ENCODE measurements at regions not wholly inside any gene's neighbourhood (a gene's known extent, or its start where the extent isn't known, plus 50 kb on each side); places are given as distances from the start of the nearest gene placed in this dataset.
A peak's percentile ranks its signal among the peaks of the same experiment; 100 is the strongest.

GRCh38 chr21:43316156-43316845 is 110.6 kb downstream of the SIK1 start:
- DNase-seq = no peak

DNA sequence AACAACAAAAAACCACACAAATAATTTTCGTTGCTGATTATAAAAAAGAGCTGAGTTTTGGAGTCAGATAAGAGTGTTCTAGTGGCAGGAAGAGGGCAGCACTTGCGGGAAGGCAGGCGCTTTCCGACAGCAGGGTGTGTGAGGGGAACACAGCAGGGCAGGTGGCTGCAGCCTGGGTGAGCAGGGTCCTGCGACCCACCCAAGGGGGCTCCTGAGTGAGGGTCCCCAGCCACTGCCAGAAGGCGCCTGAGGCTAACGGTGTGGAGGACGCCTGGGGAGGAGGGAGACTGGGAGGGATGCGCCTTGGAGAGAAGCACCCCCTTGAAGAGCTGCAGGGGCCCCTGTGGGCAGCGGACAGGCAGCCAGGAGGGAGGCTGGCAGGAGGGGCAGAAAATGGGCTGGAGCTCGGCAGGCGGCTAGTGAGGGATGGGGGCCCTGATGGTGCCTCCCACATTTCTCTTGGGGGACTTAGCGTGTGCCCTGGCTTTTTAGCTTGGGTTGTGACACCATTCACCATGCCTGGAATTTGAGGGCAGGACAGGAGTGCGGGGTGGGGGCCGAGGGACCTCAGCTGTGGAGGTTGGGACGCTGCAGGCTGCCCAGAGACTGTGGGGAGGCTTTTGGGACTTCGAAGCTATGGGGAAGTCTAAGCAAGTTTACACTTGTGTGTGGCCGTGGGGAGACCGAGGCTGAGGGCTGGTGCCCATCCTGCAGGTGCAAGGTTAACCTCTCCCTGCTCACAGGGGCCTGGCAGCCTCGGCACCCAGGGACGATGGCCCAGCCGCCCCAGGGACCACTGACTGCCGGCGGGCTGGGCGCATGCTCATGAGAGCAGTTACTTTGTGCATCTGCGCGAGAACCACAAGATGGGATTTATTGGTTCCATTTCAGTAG is 111.4 kb downstream of the SIK1 start:
- no peak for DNase-seq

DNA sequence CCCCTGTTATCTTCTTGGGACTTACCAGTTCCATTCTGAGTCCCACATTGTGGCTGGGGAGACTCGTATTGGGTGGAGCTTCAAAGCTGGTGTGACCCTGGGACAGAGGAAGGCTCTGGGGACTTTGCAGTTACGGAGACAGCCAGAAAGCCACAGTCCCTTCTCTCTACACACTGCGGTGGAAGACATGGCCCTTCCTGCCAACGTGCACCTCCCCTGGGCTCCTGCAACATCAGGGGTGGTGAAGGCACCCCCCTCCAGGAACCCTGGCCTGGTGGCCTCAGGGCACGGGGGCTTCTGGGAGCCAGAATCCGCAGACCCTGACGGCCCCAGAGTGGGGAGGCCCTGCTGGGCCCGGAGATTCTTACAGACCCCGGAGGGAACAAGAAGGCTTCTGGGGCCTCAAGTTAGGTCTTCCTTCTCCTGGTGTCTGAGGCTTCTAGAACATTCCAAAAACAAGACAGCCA is 113.0 kb downstream of the SIK1 start:
- no peak for DNase-seq

DNA sequence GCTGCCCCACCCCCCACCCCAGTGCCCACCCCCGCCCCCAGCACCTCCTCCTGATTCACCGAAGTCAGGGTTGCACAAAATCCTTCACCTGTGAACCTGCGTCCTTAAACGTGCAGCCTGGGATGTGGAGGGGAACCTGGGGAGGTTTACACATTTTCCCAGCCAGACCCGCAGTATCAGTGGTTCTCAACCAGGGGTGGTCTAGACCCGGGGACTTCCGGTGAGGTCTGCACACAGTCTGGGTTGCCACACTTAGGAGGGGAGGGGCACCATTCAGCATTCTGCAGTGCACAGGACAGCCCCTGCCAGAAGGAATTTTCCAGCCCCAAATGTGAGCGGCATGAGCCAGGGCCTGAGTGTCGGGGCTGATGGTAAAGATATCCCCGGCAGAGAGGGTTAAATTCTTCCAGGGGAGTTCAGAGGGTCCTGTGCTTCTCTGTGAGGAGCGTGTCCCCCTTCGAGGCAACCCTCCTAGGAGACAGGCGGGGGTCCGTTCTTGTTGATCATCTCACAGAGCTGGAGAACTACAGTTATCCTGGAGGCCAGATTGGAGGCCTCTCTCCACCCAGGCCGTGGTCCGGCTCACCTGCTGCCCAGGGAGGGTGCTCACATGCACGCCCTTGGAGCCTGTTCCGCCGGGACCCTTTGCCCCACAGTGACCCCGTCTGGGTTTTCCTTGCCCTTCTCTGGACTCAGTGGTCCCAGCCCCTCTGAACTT is 113.6 kb downstream of the SIK1 start:
- DNase-seq = no peak

GRCh38 chr21:43312751-43313169 is 114.2 kb downstream of the SIK1 start:
- DNase-seq = no peak

GRCh38 chr21:43312011-43312410 is 114.9 kb downstream of the SIK1 start:
- no peak for DNase-seq

DNA sequence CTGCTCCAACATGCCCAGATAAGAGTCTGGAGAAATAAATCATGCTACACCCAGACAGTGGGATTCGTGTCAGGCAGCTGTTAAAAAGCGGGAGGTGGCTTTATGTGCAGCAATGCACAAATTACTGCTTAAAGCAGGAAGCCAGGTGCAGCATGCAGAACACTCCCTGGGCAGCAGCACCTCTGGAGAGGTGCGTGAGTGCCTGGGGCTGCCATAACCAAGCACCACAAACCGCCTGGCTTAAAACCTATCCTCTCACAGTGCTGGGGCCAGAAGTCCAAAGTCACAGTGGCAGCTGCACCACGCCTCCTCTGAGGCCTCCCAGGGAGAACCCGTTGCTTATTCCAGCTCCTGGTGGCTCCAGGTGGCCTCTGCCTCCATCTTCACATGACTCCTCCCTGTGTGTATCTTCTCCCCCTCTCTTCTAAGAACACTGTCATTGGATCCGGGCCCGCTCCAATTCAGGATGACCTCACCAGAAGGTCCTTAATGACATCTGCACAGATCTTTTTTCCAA is 115.6 kb downstream of the SIK1 start:
- peak; percentile 57 for DNase-seq

DNA sequence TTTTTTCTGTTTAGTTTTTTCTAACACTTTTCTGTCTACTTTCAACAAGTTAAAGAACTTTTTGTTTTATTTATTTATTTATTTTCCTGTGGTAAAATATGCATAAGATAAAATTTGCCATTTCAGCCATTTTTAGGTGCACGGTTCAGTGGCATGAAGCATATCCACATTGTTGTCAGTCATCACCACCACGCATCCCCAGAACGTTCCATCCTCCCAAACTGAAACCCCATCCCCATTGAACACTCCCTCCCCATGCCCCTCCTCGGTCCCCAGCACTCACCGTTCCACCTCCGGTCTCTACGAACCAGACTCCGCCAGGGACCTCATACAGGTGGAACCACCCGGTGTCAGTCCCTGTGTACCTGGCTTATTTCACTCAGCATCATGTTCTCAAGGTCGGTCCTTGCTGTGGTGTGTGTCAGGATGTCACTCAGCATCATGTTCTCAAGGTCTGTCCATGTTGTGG is 118.1 kb downstream of the SIK1 start:
- no peak for DNase-seq

DNA sequence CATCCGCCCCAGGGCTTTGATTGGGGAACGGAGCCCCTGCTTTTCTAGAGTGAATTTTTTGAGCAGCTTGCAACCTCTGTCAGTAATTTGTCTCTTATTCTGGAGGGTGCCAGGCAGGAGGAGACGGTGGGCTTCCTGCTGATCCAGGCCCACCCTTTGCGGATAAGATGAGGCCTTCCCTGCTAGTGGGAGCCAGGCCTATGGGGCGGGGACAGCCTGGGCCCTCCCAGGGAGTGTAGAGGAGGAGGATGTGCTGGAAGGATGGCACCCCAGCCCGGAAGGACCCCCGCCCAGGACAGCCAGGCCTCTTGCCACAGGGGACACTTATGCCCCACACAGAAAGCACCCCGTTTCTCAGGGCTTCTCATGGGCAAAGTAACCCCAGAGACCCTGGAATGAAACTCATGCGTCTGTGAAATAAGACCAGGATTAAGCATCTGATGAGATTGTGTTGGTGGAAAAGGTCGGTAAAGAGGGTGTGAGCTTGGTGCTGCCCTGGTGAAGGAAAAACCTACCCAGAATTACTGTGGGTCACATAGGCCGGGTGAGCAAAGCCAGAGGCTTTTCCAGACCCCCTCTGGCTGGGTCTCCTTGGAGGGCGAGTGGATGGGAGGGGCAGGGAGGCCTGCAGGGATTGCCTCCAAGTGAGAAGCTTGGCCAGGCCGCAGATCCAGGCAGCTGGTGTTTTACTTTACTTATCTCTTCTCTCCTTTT is 118.7 kb downstream of the SIK1 start:
- no peak for DNase-seq

DNA sequence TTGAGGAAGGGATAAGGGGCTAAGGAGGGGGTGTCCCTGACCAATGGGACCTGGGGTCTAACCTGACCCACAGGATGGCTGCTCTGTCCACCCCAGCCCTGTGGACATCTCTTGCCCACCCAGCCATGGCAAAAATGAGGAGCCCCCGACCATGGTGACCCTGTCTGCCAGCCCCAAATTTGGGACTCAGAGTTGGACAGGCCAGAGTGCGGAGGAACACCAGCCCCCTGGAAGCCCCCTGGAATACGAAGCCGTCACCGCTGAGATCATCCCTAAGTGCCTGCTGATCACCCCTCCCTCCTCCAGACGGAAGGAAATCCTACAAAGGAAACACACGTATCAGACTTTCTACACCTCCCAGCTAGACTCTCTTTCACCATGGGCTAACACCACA is 119.3 kb downstream of the SIK1 start:
- DNase-seq = no peak

DNA sequence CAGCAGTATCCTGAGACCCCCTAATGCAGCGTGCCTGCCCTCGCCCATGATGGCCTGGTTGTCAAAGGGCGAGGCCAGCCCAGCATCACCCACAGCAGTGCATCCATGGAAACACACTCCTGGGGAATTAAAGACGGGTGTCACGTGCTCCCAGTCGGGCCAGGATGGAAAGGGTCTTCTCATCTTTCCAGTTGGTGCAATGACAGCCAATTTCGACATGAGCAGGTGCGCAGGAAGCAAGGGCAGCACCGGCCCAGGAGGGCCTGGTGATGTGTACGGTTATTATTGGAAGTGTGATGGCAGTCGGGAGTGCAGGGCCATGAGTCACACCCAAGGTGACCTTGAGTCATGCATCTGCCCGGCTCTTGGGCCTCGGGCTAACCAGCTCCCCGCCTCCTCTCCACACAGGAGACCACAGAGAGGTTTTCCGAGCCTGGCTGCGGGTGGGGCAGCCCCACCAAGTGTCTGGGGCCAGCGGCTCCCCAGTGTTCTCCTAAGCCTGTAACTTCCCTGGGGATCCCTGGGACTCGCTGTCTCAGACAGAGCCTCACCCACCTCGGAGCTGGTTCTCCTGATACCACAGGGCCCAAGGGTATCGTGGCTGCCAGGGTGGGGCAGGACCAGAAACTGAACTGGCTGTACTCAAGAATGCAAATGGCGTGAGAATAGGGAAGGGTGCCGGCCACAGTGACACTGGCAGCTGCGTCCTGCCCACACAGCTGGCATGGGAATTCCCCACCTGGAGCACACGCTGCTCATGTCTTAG is 119.8 kb downstream of the SIK1 start:
- no peak for DNase-seq

DNA sequence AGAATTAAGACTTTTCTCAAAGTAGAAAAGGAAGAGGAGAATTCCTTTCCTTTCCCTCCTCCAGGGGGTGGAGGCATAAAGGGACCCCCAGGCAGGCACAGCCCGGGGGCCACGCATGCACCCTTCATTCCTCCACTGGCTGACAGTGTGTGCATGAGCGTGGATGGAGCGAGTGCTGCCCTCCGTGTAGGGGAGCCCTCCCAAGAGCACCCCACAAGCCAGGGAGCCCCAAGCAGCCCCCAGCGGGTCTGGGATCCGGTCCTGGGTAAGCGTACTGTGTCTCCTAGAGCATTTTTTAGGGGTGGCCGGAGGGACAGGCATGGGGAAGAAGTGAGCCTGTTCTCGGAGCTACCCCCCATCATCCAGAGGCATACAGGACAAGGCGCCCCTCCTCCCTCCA is 120.5 kb downstream of the SIK1 start:
- no peak for DNase-seq

GRCh38 chr21:43305811-43306311 is 121.1 kb downstream of the SIK1 start:
- DNase-seq = no peak

DNA sequence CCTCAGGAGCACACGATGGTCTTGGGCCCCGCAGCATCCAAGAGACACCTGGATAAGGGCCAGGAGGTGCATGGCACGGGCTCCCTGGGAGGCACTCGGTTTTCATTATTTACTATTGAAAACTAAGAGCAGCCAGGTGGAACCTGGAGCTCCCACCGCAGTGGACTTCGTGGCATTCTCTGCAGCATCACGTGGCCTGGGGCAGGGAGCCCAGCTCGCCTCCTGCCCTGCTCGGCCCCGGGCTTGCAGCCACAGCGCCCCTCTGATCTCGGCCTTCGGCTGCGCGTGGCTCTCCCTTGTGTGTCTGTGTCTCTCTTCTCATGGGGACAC is 121.6 kb downstream of the SIK1 start:
- DNase-seq = no peak

- no peak for DNase-seq
These were observed 122.2 kb downstream of the SIK1 start for GRCh38 chr21:43304621-43305335.

- no peak for DNase-seq
These were observed 122.7 kb downstream of the SIK1 start for GRCh38 chr21:43304206-43304605.

GRCh38 chr21:43303275-43304178 is 123.4 kb downstream of the SIK1 start:
- DNase-seq = no peak

DNA sequence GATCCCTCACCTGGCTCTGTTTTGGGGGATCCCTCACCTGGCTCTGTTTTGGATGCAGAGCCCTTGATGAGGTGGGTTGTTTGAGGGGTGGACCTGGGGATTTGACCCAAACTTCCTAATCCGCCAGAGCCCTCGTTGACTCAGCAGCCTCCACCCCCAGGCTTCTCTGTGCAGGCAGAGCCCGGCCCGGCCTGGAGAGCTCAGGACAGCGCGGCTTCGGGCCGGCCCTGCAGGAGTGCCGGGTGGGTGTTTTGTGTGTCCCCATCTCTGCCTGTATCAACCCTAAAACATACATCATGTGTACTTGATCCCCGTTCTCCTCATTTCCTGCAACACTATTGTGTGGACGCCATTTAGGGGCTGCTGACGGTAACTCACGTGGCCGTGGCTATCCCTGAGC is 124.2 kb downstream of the SIK1 start:
- no peak for DNase-seq

DNA sequence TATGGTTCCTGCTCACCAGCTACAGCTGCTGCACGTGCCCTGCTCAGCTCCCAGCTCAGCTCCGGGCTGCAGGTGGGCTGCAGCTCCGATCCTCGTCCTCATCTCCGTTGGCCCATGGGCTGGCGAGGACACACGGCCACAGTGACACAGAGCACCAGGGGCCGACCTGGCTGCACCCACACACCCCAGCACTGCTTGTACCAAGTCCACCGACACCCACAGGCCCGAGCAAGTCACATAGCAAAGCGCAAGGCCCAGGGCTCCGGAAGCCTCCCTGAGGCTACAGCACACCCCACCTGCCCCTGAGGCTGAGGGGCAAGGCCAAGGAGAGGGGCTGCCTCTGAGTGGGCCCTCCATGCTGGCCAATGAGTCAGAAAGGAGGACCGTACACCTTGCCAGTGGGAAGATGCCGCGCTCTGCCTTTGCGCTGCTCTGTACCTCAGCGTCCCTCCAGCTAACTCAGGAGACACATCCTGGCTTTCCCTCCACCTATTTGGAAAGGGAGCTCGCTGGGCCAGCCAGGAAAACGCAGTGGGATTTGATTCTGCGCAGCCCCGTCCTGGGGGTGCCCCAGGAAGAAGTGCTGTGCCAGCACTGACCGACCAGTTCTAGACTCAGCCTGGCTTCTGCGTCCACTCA is 124.8 kb downstream of the SIK1 start:
- no peak for DNase-seq

Measured in NCI-H748 treated with DMSO at 0.1 percent for 48 hours (cell line).